Pancreas (tissue), 10 donors: ENCODE measurements at regions not wholly inside any gene's neighbourhood (a gene's known extent, or its start where the extent isn't known, plus 50 kb on each side); places are given as distances from the start of the nearest gene placed in this dataset.

ENCODE experiments used
- ATAC-seq, 4 donors: fragments of 200-7000 bp; cut with Tn5 transposase; one replicate each; pipeline versions ENCODE4 v1.8.0 to v1.9.1; 2020; ENCODE audit warnings: mild to moderate bottlenecking in 4 of 4, moderate library complexity in 4 of 4
- DNase-seq, 6 donors: peaks; one replicate each; pipeline ENCODE4 v3.0.0-alpha.2; 2020
- FAIRE-seq: peaks from 2 replicates; lab custom pipeline; 2012; peaks lifted over from hg19 to GRCh38; lab: Jason Lieb, UNC
- H3K27ac ChIP-seq, 4 donors: fragments of 200-600 bp; sonication (generic); 1 replicate in 3 of 4; 2 replicates in 1 of 4; pipeline versions ENCODE4 v1.5.0 to v1.8.0; 2020
- H3K27me3 ChIP-seq, 4 donors: fragments of 200-600 bp; one replicate each; pipeline ENCODE4 v1.8.0; 2021
- H3K36me3 ChIP-seq, 3 donors: fragments of 200-600 bp; sonication (generic) in 1 of 3; one replicate each; pipeline versions ENCODE4 v1.5.0 to v1.8.0; 2020 to 2021
- H3K4me1 ChIP-seq, 3 donors: fragments of 200-600 bp; one replicate each; pipeline ENCODE4 v1.8.0; 2021
- H3K4me3 ChIP-seq, 4 donors: fragments of 200-600 bp; sonication (generic) in 2 of 4; one replicate each; pipeline versions ENCODE4 v1.5.0 to v1.8.0; 2020 to 2021
- H3K9me3 ChIP-seq, 4 donors: fragments of 200-600 bp; one replicate each; pipeline ENCODE4 v1.8.0; 2021
- WGBS, 2 donors: extraction: QIAGEN DNeasy Blood & Tissue Kit; methylation state at CpG; one replicate each; pipeline ENCODE4 v1.1.7; 2013; 5-methylcytosine and 5-hydroxymethylcytosine counted together
- intact Hi-C, 3 donors: fragments of 100-400 bp; cut with DNase I; formaldehyde crosslinking; loops; one replicate each; pipeline versions ENCODE4 v1.11.1 to v1.14.2; 2022
- TF ChIP-seq, protein P1 (sequence below), 4 donors: fragments of 200-600 bp; sonication (generic) in 3 of 4; IDR thresholded peaks; one replicate each; pipeline versions ENCODE4 v1.5.0 to v1.8.0; 2021; ENCODE audit warnings: antibody characterized with exemption in 4 of 4
- donor health status: healthy with polysubstance abuse.
- donor health status: DM: no; HTN: no; CAD: no; lungs with moderate emphysema.
- donor health status: DM: no; HTN: no; CAD: no.
- donor health status: control.
- donor health status: control.
- donor health status: Bipolar disorder and iron deficiency.
- donor health status: DM: yes; HTN: yes; CAD: no.
- donor health status: DM: no; HTN: no; CAD: no.
- donor health status: DM: no; HTN: no; CAD: no.
- donor health status: DM: yes; HTN: yes; CAD: no.

DNA sequence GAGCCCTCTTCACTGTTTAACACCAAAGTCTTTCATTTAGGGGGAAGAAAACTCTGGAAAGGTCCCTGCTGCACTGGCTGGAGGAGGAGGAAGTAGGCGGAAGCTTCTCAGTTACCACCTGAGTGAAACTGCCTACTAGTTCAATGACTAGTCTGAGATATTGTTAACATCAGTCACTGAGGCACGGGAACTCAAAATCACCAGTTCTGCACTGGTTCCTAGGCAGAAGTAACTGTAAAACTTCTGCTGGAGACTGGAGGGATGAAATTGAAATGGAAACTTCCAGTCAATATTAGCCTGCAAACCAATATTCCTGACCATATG, 178.3 kb downstream of the SNCA start:
- Histone ChIP-seq H3K4me3 (no peak overlapping the region), H3K27me3 (no peaks in the 10 kb centered on the region), H3K27ac (no peak overlapping the region), H3K4me1 (no peaks in the 10 kb centered on the region), H3K9me3 (no peaks in the 10 kb centered on the region), H3K36me3 (no peaks in the 10 kb centered on the region)
- TF ChIP-seq, protein P1, sequence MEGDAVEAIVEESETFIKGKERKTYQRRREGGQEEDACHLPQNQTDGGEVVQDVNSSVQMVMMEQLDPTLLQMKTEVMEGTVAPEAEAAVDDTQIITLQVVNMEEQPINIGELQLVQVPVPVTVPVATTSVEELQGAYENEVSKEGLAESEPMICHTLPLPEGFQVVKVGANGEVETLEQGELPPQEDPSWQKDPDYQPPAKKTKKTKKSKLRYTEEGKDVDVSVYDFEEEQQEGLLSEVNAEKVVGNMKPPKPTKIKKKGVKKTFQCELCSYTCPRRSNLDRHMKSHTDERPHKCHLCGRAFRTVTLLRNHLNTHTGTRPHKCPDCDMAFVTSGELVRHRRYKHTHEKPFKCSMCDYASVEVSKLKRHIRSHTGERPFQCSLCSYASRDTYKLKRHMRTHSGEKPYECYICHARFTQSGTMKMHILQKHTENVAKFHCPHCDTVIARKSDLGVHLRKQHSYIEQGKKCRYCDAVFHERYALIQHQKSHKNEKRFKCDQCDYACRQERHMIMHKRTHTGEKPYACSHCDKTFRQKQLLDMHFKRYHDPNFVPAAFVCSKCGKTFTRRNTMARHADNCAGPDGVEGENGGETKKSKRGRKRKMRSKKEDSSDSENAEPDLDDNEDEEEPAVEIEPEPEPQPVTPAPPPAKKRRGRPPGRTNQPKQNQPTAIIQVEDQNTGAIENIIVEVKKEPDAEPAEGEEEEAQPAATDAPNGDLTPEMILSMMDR (IDR thresholded peaks at IDR 0.05), result no peak
- ATAC-seq (no peak), FAIRE-seq (no peak), DNase-seq (no peak)
- intact Hi-C loops, result no loop called here
- WGBS, 2 donors, result 72 to 74% methylated on average over 2 of the region's 2 CpGs

DNA sequence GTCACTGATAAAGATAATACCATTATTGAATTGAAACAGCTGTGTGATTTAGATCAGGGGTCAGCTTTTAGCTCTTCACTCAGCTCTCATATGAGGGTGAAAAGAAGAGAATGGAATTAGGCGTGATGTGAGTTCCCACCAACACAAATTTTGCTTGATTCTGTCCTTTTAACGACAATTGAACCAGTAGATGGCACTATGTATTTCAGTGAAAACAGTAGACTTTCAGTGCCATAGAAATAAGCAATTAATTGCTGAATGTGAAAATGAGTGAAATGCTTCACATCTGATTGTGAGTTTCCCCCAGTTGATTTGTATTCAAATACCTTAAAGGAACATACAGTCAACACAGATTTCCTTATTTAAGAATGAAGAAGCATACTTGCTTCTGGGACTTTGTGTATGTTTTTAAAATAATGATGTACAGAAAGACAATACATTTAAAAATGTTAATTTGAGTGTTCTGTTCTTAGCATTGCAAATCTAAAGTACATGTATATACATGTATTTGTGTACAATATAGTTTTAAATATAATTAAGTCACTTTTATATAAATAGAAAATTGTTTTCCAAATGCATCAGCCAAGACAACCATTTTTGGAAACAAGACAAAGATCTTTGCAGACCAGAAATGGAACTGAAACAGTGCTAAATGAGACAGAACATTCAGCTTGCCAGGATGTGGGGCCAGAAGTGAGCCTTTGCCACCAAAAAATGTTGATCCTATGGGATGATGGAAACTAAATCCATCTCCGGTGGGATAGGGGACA, 178.8 kb downstream of the SNCA start:
- Histone ChIP-seq H3K36me3 (no peaks in the 10 kb centered on the region), H3K4me3 (no peak overlapping the region), H3K27ac (no peak overlapping the region), H3K9me3 (no peaks in the 10 kb centered on the region), H3K4me1 (no peaks in the 10 kb centered on the region), H3K27me3 (no peaks in the 10 kb centered on the region)
- TF ChIP-seq, protein P1 (IDR thresholded peaks at IDR 0.05), result no peak
- FAIRE-seq (no peak), DNase-seq (no peak), ATAC-seq (no peak)
- WGBS, 2 donors, result 30 to 49% methylated on average over 3 of the region's 3 CpGs
- intact Hi-C loops, result no loop called here

DNA sequence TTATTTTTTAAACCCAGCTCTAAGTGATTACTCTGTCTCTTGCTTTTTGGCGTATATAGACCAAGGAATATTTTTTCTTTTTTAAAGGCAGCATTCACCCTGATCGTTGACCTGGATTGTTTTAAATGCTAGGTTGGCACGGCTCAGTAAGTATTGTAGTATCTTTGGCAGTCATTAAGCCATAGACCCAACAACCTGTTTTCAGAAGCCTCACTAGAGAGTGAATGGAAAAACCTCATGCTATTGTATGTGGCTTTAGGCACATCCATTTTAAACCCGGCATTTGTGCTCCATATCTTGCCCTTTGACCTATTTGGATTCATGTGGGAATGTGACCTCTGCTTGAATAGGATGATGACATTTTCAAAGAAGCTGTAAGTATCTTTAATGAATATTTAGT, 183.9 kb downstream of the SNCA start:
- H3K4me3 ChIP-seq, result no peak overlapping the region
- no peaks in the 10 kb centered on the region for H3K9me3 ChIP-seq
- FAIRE-seq, result no peak
- H3K4me1 ChIP-seq, result no peaks in the 10 kb centered on the region
- no peaks in the 10 kb centered on the region for H3K27me3 ChIP-seq
- no peak overlapping the region for H3K27ac ChIP-seq
- ATAC-seq, result no peak
- H3K36me3 ChIP-seq, result no peaks in the 10 kb centered on the region
- WGBS, 2 donors, result 70 to 71% methylated on average over 4 of the region's 4 CpGs
- DNase-seq, result no peak
- intact Hi-C loops, result no loop called here
- TF ChIP-seq, protein P1 (IDR thresholded peaks at IDR 0.05), result no peak

DNA sequence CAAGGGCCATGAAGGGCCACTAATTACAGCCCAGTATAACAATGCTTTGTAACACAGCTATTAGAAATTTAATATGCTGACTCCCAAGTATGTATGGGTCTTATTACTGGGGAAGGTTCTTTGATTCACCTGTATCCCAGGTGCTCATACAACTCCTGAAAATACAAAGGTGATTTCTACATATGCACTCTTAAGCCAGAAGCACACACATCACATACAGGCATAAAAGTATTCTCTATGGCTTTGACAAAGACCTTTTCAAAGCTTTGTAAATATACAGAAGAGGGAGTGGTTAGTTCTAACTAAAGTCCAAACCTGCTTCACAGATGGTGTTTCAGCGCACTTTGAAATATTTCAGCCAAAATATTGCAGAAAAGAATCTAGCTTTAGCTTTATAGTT, 191.5 kb downstream of the SNCA start:
- FAIRE-seq (no peak), DNase-seq (no peak), ATAC-seq (no peak)
- no peaks in the 10 kb centered on the region for H3K4me1 ChIP-seq
- H3K4me3 ChIP-seq, result no peak overlapping the region
- no peaks in the 10 kb centered on the region for H3K9me3 ChIP-seq
- no peaks in the 10 kb centered on the region for H3K36me3 ChIP-seq
- intact Hi-C loops, result no loop called here
- TF ChIP-seq, protein P1 (IDR thresholded peaks at IDR 0.05), result no peak
- 71 to 81% methylated on average over 1 of the region's 1 CpG for WGBS, 2 donors
- peaks cover 0 to 7% (median 0%) of the 10 kb centered on the region in 4 donors for H3K27me3 ChIP-seq
- no peak overlapping the region for H3K27ac ChIP-seq

DNA sequence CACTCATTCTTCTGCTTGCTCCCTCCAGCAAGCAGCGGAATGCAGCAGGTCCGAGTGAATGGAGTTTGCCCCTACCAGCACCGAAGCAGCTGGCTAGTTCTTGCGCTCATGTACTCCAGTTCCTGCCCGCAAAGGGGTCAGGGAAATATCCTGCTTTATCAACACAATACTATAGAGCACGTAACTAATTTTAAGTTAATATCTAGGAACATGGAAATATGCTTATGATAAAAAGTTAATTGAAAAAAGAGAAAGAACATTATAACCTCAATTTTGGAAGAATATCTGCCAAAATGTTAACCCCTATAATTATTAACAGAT, 195.6 kb downstream of the SNCA start:
- H3K4me1 ChIP-seq, result no peaks in the 10 kb centered on the region

More for the DNA sequence above, 195.6 kb downstream of the SNCA start:
- Histone ChIP-seq H3K9me3 (no peaks in the 10 kb centered on the region), H3K36me3 (no peaks in the 10 kb centered on the region), H3K27me3 (peaks cover 0 to 7% (median 0%) of the 10 kb centered on the region in 4 donors), H3K27ac (no peak overlapping the region), H3K4me3 (no peak overlapping the region)
- FAIRE-seq (no peak), DNase-seq (no peak), ATAC-seq (no peak)
- intact Hi-C loops, result no loop called here
- 22% methylated on average over 6 of the region's 6 CpGs for WGBS, 2 donors
- TF ChIP-seq, protein P1 (IDR thresholded peaks at IDR 0.05), result no peak
